Colonic mucosa (tissue), 4 donors: ENCODE measurements at regions not wholly inside any gene's neighbourhood (a gene's known extent, or its start where the extent isn't known, plus 50 kb on each side); places are given as distances from the start of the nearest gene placed in this dataset.

ENCODE experiments used
- DNase-seq: peaks from one replicate; pipeline ENCODE4 v3.0.0-alpha.2; 2020
- H3K27ac ChIP-seq: fragments of 200-600 bp; one replicate; pipeline ENCODE4 v1.8.0; 2021
- H3K27me3 ChIP-seq: fragments of 200-600 bp; one replicate; pipeline ENCODE4 v1.8.0; 2021
- H3K36me3 ChIP-seq: fragments of 200-600 bp; one replicate; pipeline ENCODE4 v1.8.0; 2021
- H3K4me1 ChIP-seq: fragments of 200-600 bp; one replicate; pipeline ENCODE4 v1.8.0; 2021; ENCODE audit warnings: mild to moderate bottlenecking
- H3K4me3 ChIP-seq: fragments of 200-600 bp; one replicate; pipeline ENCODE4 v1.8.0; 2021
- H3K9ac ChIP-seq, 2 donors: one replicate each; pipeline ENCODE4 v1.7.0; 2013; ENCODE audit warnings: control low read depth in 2 of 2, low read depth in 2 of 2, low read length in 2 of 2
- H3K9me3 ChIP-seq: fragments of 200-600 bp; one replicate; pipeline ENCODE4 v1.8.0; 2021
- intact Hi-C: fragments of 100-400 bp; cut with DNase I; formaldehyde crosslinking; loops from one replicate; pipeline ENCODE4 v1.14.1; 2022
- TF ChIP-seq, protein P1 (sequence below): fragments of 200-600 bp; IDR thresholded peaks from one replicate; pipeline ENCODE4 v1.8.0; 2022; ENCODE audit warnings: antibody characterized with exemption, mild to moderate bottlenecking
- donor health status: healthy.
- donor health status: DM: no; HTN: no; CAD: no.
- donor health status: DM: no; HTN: no; CAD: no.

DNA sequence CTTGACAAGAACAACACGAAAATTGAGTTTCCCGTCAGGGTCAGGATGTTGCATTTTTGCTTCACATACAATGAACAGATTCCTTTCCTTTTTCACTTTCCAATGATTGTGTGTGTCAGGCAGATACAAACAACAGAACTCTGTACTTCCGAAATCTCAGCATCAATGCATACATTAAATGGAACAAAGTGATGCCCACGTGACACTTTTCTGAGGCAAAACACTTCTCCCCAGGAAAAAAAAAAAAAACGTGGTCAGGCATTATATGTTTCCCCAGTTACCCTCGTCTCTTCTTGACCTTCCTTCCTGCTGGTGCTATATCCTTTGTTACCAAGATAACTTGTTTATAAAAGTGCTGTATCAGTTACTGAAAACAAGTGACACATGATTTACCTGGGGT, 181.8 kb downstream of the ZNF281 start:
- TF ChIP-seq, protein P1, sequence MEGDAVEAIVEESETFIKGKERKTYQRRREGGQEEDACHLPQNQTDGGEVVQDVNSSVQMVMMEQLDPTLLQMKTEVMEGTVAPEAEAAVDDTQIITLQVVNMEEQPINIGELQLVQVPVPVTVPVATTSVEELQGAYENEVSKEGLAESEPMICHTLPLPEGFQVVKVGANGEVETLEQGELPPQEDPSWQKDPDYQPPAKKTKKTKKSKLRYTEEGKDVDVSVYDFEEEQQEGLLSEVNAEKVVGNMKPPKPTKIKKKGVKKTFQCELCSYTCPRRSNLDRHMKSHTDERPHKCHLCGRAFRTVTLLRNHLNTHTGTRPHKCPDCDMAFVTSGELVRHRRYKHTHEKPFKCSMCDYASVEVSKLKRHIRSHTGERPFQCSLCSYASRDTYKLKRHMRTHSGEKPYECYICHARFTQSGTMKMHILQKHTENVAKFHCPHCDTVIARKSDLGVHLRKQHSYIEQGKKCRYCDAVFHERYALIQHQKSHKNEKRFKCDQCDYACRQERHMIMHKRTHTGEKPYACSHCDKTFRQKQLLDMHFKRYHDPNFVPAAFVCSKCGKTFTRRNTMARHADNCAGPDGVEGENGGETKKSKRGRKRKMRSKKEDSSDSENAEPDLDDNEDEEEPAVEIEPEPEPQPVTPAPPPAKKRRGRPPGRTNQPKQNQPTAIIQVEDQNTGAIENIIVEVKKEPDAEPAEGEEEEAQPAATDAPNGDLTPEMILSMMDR: no peak
- Histone ChIP-seq H3K4me3 (no peak overlapping the region), H3K9me3 (no peaks in the 10 kb centered on the region), H3K27me3 (no peaks in the 10 kb centered on the region), H3K27ac (no peak overlapping the region), H3K36me3 (no peaks in the 10 kb centered on the region), H3K4me1 (no peaks in the 10 kb centered on the region), H3K9ac (no peak overlapping the region)
- intact Hi-C loops: no loop called here
- DNase-seq: no peak
